ENCODE measurements at regions not wholly inside any gene's neighbourhood (a gene's known extent, or its start where the extent isn't known, plus 50 kb on each side); places are given as distances from the start of the nearest gene placed in this dataset.
"Not testable (repeated sequence)": the region's sequence is repeated elsewhere in the genome, so short reads cannot be mapped to it uniquely, and the experiment has no call there.

DNA sequence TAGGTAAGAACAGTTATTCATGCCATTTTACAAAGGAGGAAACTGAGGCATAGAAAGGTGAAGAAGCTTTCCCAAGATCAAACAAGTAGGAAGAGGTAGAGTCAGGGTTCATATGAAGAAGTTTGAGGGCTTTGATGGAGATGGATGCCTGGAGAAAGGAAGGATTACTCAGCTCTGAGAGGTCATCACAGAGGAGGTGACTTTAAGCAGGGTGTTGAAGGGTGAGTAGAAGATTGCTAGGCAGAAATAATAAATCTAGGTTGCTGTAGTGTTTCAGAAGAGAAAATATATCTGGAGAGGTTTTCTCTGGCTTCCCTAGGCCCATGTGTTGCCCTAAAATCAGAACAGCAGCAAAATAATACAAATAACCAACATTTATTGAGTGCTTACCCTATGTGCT lies 196.3 kb downstream of the PALM2AKAP2 start:
- no peak for DNase-seq (ENCODE audit: low spot score)

DNA sequence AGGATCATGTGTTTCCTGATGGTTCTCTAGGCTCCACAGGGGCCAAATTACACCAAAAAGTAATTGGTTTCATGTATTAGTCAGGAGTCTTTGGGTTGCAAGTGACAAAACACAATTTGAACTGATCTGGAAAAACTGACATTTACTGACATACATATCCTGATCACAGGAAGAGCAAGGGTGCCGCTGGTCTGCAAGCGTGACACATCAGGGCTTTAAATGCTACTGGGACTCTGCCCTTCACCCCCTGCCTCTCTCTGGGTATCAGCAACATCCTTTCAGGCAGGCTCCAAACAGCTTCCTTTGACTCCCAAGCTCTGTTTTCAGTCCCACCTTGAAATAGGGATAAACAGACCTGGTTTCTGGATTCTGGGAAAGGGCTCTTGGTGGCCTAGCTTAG lies 197.5 kb downstream of the PALM2AKAP2 start:
- DNase-seq (ENCODE audit: low spot score): no peak

DNA sequence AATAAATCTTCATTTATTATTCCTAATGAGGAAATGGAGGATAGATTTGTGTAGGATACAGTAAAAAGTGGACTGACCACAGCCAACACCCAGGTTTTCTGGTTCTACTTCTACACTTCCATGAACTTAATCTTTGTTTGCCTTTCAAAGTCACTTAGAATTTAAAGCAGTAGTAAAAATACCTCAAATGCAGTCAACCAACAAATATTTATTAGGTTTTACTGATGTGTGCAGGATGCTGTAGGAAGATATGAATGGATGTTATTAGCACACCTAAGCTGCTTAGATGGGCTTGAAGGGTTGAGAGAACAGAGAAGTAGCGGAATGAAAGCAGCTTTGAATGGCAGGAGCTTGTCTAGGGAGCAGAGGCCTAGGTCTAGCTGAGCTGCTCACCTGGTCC lies 201.1 kb downstream of the PALM2AKAP2 start:
- DNase-seq (ENCODE audit: low spot score): no peak

DNA sequence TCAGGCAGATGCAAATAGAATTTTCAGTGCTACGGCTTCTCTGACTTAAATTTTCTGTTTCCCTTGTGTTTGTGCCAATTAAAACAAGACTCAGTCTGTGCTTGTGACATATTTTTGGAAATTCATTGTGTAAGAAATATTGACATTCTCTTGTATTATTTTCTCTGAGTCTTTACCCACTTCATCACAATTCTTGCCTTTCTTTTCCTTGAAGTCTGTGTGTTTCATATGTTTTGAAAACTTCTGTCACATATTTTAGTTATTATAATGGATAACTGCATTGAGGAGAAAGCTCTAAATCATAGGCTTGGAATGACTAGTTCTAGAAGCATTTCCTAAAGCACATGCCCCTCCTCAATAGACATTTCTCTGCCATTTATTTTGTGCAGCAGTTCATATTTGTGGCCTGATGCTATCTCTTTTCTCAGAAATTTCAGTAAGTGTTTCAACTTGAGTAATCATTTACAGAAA lies 206.6 kb downstream of the PALM2AKAP2 start:
- DNase-seq (ENCODE audit: low spot score): peak; percentile 61

DNA sequence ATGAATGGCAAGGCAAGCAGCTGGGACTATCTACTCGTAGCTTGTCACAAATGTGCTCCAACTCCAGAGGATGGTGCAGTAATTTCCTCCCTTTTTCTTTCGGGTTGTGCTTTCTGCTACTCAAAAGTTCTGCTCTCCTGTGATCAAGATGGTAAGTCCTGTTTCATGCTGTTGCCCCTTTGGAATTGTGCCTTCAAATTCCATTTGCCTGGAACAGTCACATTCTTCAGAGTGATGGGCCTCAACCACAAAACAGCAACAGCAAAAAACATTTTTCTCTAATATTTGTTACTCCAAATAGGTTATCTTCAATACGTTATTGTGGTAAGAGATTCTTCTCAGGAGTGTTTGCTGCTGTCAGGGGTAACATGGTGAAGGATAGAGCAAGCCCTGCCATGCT lies 209.3 kb downstream of the PALM2AKAP2 start:
- no peak for DNase-seq (ENCODE audit: low spot score)

DNA sequence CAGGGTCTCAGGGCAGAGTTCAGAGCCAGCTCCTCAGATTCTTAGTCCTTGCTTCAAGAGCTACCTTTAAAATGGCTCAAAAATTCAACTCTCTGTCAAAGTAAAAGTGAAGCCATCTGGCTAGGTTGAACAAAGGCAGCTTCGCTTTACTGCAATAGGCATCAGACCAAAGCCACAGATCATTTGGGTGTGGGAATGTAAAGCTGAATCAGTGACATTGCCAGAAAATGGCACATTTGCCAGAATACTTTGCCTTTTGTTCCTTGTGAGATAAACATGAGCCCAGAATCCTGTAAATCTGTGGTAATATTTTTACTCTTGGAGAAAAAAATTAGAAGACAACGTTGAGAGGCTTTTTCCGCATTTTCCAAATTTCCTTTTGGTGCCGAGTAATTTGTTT lies 210.5 kb downstream of the PALM2AKAP2 start:
- DNase-seq (ENCODE audit: low spot score): no peak

DNA sequence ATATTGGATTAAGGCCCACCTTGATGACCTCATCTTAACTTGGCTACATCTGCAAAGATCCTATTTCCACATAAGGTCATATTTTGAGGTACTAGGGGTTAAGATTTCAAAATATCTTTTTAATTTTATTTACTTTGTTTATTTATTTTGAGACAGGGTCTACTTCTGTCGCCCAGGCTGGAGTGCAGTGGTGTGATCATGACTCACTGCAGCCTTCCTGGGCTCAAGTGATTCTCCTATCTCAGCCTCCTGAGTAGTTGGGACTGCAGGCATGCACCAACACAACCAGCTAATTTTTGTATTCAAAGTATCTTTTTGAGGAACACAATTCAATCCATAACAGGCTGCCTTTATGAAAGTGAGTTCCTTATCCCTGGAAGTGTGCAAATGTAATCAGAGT lies 212.3 kb downstream of the PALM2AKAP2 start:
- DNase-seq (ENCODE audit: low spot score): no peak

DNA sequence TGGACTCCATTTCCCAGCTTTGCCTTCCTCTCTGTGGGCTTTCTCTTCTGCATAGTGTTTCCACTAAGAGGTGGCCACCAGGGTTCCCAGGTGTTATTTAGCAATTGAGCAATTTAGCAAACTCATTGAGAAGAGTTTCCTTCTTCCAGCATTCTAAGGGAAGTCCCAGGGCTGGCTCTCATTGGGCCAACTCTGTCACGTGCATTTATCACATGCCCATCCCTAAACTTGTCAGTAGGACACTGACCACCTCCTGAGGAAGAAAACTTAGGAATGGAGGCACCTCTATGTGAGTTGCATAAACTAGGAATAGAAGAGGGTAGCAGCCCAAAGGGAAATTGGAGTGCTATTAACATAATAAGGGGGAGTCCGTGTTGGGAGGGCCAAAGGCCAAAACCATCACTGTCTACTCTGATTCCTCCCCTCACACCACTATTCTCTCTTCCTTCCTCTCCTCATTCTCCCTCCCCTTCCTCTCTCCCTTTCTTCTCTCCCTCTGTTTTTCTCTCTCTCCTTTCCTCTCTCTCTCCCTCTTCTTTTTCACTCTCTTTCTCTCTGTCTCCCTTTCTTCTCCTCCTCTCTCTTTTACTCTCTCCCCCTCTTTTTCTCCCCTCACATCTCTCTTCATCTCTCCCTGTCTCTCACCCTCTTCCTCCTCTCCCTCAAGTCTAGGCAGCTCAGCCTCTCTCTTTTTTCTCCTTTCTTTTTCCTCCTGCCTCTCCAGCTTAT lies 213.4 kb downstream of the PALM2AKAP2 start:
- no peak for DNase-seq (ENCODE audit: low spot score)

DNA sequence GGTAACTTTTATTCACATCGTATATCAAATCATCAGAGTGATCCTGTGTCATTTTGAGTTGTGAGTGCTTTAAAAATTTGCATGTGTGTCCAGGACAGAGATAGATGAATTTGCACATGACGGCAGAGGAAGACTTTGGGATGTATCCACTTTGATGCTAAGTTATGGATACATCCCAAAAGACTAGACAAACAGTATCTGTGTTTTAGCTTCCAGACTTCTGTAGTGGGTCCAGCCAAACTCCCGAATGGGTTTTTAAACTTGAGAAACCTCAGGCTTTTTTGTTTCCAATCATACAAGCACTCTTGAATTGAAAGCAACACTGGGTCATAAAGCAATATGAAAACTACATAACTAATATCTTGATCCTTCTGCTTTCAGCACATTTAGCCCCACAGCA lies 213.8 kb downstream of the C9orf152 start:
- DNase-seq (ENCODE audit: low spot score): no peak

DNA sequence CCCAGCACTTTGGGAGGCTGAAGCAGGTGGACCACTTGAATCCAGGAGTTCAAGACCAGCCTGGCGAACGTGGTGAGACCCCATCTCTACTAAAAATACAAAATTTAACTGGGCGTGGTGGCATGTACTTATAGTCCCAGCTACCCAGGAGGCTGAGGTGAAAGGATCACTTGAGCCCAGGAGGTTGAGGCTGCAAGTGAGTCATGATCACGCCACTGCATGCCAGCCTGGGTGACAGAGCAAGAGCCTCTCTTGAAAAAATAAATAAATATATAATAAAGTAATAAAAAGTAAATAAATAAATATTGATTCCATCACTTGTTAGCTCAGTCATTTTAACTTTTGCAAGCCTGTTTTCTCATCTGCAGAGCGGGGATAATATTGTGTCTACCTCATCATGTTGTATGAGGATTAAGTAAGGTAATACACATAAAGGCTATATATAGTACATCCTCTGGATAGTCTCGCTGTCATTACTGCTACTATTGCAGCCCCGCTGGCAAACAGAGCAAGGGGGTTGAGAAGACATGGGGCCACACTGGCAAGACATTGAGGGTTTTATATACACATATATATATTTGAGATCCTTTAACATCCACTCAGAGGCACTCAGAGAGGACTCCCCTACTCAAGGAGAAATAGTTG lies 210.9 kb downstream of the C9orf152 start:
- DNase-seq (ENCODE audit: low spot score): no peak

DNA sequence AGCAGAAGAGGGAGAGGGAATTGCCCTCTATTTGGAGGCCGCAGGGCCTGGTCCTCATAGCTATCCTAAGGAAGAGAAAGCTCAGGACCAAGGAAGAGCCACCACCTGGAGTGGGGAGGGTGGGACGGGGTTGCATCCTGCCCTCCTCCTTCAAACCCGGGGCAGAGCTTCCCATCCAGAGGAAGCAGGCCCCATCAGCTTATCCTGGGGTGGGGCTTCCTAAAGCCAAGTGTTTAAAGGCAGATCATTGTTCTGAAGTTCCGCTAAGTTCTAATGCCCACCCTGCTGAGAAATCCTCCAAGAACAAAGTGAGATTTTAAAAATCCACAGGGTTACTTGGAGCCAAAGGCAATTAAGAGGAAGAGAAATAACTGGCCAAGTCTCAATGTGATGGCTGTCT lies 210.3 kb downstream of the C9orf152 start:
- no peak for DNase-seq (ENCODE audit: low spot score)

DNA sequence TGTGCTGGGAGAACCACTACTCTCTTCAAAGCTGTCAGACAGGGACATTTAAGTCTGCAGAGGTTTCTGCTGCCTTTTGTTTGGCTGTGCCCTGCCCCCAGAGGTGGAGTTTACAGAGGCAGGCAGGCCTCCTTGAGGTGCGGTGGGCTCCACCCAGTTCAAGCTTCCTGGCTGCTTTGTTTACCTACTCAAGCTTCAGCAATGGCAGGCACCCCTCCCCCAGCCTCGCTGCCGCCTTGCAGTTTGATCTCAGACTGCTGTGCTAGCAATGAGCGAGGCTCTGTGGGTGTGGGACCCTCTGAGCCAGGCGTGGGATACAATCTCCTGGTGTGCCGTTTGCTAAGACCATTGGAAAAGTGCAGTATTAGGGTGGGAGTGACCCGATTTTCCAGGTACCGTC lies 202.4 kb downstream of the C9orf152 start:
- DNase-seq (ENCODE audit: low spot score): not testable (repeated sequence)

DNA sequence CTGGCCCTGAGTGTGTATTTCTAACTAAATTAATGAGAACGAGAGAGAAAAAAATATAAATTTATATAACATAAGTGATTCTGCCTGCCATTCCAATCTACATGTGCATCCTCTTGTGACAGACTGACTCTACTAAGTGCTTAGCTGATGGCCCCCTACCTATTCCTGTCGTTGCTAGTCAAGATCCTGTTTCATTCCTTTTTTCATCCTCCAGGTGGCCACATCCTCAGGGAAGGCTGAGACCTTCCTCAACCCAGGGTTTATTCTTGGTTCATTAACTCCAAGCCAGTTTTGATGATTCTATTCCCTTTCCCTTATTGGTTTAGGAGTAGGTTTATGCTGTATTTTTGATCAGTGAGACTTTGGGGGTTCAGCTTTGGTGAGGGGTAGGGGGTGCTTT lies 201.3 kb downstream of the C9orf152 start:
- DNase-seq (ENCODE audit: low spot score): no peak

DNA sequence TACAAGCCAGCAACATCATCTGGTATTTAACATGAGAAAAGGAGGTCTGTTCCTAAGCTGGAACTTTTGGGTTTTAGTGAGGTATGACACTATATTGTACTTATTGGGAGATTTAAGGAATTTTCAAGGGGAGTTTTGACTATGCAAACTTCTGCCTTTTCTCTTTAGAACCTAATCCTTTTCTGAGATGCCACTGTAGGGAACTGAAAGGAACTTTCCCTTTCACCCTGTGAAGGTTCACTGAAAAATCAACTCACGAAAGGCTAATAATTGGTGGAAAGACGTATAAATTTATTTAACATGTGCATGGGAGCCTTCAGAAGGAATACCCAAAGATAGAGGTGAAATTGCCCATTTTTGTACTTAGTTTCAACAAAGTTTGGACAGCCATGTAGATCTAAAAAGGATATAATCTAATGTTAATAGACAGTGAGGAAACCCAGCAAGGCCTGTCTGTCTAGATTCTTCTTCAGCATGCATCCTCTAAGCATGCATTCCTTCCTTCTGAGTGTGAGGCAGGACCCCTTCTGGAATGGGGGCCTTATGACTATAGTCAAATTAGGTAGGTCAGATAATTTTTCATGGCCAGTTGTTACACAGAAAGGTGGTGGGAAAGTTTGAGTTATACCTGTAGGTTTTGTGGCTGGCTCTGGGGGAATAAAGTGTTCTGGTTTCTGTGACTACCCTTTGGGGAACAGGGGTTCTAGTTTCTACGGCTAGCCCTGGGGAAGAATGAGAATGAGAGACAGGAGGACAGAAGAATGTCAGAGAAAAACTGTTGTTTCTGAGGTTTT lies 200.3 kb downstream of the C9orf152 start:
- DNase-seq (ENCODE audit: low spot score): no peak

DNA sequence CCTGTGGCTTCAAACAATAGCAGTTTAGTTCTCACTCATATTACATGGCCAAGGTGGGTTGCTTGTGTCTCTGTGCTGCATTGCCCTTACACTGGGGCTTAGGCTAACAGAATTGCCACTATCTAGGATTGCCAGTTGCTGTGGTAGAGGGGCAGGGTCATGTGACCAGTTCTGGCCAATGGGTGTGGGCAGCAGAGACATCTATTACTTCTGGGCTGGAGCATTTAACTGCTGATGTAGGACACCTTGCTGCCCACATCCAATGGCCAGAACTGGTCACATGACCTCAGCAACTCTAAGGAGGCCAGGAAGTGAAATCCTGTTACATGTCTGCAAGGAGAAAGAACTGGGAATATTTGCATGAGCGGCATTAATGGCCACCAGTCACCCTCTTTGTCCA lies 199.3 kb downstream of the C9orf152 start:
- DNase-seq (ENCODE audit: low spot score): no peak

DNA sequence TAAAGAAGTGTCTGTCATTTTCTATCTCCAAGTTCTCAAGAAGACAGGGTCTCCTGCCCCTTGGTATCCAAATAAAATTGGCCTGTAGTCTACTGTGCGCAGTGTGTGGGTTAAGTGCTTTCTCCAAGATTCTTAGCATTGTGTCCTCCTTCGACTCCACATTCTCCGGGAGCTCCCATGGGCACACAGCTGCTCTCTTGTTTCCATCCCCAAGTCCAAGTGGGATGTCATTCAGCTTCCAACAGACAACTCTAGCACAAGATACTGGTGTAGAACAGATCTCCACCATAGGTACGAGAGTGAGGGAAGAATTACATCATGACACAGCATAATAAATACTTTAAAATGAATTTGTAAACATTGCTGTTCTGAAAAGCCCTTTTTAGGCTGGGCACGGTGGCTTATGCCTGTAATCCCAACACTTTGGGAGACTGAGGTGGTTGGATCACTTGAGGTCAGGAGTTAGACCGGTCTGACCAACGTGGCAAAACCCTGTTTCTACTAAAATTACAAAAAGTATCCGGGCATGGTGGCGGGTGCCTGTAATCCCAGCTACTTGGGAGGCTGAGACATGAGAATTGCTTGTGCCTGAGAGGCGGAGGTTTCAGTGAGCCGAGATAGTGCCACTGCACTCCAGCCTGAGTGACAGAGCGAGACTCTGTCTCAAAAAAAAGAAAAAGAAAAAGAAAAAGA lies 196.2 kb downstream of the C9orf152 start:
- no peak for DNase-seq (ENCODE audit: low spot score)

DNA sequence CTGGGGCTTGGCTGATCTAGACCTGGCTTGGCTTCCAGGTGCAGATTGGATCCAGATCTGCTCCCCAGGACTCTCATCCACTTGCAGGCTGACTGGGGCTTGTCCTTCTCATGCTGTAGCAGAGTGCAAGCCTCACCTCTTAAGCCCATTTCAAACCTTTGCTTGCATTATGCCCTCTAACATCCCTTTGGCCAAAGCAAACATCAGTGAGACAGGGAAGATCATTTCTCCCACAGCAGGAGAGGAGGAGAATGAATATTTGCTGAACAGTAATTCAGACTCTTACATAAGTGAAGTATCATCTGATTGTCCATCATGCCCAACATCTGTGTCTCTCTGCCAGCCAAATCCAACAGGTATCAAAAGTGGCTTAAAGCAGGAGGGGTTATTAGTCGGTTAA lies 194.9 kb downstream of the C9orf152 start:
- DNase-seq (ENCODE audit: low spot score): no peak

DNA sequence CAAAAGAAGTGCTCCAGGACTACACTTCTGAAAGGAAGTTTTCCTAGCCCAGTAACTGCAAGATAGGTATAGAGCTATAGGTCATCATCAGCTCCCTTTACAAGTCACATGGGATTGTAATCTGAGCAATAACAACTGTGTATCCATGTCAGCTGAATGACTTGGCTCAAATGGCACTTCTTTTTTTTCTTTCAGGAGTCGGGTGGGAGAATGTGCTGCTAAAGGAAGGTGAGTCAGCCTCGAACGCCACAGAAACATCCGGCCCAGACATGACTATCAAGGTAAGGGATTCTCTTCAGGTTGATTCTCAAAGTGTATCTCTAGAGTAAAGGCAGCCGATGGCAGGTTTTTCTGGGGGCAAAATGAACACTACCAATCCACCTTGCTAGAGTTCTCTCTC lies 192.2 kb downstream of the C9orf152 start:
- DNase-seq (ENCODE audit: low spot score): no peak

DNA sequence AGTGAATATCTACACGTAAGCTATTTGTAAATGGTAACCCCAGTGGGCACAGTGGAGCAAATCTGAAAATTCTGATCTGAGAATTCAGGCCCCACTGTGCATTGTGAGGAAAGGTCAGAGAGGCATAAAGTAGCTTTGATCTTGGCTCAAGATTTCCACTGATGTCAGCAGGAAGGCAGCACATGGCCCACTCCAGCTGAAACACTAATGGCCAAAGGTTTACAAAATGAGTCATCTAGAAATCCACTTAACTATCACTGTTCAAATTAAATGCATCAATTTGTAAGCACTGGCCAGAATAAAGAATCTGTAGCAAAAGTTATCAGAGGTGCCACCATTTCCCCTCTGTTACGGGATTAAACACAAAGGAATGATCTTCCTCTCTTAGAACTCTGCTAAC lies 191.6 kb downstream of the C9orf152 start:
- DNase-seq (ENCODE audit: low spot score): no peak

DNA sequence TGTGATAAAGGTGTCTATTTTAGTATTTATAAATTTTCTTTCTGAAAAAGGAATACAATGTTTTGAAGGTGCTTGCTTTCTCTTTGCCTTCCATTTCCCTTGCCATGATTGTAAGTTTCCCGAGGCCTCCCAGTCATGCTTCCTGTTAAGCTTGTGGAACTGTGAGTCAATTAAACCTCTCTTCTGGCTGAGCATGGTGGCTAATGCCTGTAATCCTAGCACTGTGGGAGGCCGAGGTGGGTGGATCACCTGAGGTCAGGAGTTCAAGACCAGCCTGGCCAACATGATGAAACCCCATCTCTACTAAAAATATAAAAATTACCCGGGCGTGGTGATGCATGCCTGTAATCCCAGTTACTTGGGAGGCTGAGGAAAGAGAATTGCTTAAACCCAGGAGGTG lies 187.7 kb downstream of the C9orf152 start:
- DNase-seq (ENCODE audit: low spot score): not testable (repeated sequence)

DNA sequence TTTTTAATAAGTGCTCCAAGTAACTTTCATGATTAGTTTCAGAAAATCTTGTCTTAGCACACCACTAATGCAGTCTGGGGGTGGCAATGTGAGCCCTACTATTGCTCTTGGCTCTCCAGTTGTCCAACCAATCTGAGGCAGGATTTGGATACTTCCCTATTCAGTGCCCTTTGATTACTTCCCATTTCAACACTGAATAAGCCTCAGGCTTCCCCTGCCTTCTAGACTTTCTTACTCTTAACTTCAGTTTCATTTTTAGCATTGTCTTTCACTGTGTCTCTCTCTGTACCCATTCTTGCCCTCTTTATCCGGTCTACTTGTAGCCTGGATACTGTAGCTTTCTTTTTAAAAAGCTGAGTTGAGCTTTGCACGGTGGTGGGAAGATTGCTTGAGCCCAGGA lies 186.1 kb downstream of the C9orf152 start:
- no peak for DNase-seq (ENCODE audit: low spot score)

DNA sequence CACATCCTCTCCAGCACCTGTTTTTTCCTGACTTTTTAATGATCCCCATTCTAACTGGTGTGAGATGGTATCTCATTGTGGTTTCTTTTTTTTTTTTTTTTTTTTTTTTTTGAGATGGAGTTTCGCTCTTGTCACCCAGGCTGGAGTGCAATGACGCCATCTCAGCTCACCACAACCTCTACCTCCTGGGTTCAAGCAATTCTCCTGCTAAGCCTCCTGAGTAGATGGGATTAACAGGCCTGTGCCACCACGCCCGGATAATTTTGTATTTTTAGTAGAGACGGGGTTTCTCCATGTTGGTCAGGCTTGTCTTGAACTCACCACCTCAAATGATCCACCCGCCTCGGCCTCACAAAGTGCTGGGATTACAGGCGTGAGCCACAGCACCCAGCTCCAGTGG lies 184.7 kb downstream of the C9orf152 start:
- not testable (repeated sequence) for DNase-seq (ENCODE audit: low spot score)
